OCI-LY7 (cell line): ENCODE measurements at regions not wholly inside any gene's neighbourhood (a gene's known extent, or its start where the extent isn't known, plus 50 kb on each side); places are given as distances from the start of the nearest gene placed in this dataset.

Source experiments
- EZH2phosphoT487 ChIP-seq: fragments of 200-600 bp; sonication (generic); IDR thresholded peaks from 2 replicates; pipeline ENCODE4 v1.6.1; 2018; ENCODE audit warnings: low read depth, borderline replicate concordance, mild to moderate bottlenecking, mixed run types, antibody characterized with exemption, low read length, moderate library complexity, mixed read lengths
- TF ChIP-seq, protein P1 (sequence below): fragments of 200-600 bp; sonication (generic); conservative IDR thresholded peaks from 2 replicates; pipeline ENCODE4 v1.5.1; 2014; ENCODE audit warnings: mild to moderate bottlenecking, antibody characterized with exemption, low read length, moderate library complexity, mixed read lengths

- TF ChIP-seq, protein P1, sequence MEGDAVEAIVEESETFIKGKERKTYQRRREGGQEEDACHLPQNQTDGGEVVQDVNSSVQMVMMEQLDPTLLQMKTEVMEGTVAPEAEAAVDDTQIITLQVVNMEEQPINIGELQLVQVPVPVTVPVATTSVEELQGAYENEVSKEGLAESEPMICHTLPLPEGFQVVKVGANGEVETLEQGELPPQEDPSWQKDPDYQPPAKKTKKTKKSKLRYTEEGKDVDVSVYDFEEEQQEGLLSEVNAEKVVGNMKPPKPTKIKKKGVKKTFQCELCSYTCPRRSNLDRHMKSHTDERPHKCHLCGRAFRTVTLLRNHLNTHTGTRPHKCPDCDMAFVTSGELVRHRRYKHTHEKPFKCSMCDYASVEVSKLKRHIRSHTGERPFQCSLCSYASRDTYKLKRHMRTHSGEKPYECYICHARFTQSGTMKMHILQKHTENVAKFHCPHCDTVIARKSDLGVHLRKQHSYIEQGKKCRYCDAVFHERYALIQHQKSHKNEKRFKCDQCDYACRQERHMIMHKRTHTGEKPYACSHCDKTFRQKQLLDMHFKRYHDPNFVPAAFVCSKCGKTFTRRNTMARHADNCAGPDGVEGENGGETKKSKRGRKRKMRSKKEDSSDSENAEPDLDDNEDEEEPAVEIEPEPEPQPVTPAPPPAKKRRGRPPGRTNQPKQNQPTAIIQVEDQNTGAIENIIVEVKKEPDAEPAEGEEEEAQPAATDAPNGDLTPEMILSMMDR: no peak
- no peak for TF ChIP-seq EZH2phosphoT487
Observed at GRCh38 chr16:9316008-9316407, 224.6 kb downstream of the HAPSTR1 start.
